GM21447 (cell line): ENCODE measurements at regions not wholly inside any gene's neighbourhood (a gene's known extent, or its start where the extent isn't known, plus 50 kb on each side); places are given as distances from the start of the nearest gene placed in this dataset.

ENCODE experiments used
- ATAC-seq: cut with Tn5 transposase; IDR thresholded peaks from one replicate; pipeline ENCODE4 v1.9.1; 2021; ENCODE audit not compliant: unreplicated experiment

DNA sequence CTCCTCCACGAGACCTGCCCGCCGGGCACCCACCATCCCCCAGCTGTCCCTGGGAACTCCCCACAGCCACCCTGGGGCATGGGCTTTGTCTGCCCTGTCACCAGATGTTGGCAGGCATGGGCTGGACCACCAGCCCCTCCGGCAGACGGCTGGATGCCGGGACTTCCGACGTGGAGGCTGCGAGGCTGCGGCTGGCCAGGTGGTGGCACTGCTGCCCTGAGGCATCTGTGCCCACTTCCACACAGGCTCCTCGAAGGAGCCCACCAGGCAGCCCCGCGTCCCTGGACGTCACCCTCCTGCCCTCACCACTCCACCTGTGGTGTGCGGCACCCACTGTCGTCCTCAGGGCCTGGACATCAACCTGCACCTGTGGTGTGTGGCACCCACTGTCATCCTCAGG lies 319.9 kb upstream of the SALL3 start:
- ATAC-seq: no peak

- no peak for ATAC-seq
These were observed 319.3 kb upstream of the SALL3 start for GRCh38 chr18:78660311-78660710.

DNA sequence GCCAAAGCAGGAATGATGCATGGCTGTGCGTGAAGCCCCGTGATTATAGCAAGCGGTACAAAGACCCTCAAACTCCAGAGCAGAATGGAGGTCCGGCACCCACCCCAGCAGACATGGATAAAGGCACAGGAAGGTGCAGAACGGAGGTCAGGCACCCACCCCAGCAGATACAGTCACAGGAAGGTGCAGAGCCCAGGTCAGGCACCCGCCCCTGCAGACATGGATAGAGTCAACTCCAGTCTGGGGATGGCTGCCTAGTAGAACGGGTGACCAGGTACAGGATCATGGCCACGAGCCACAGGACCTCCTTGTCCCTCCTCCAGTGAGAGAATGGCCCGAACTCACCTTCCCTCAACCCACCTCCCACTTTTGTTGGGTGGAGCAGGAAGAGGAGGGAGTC lies 318.3 kb upstream of the SALL3 start:
- no peak for ATAC-seq

GRCh38 chr18:78662879-78663278 lies 316.7 kb upstream of the SALL3 start:
- no peak for ATAC-seq

- ATAC-seq: no peak
These were observed 315.6 kb upstream of the SALL3 start for GRCh38 chr18:78664048-78664447.

GRCh38 chr18:78664848-78665247 lies 314.8 kb upstream of the SALL3 start:
- no peak for ATAC-seq

DNA sequence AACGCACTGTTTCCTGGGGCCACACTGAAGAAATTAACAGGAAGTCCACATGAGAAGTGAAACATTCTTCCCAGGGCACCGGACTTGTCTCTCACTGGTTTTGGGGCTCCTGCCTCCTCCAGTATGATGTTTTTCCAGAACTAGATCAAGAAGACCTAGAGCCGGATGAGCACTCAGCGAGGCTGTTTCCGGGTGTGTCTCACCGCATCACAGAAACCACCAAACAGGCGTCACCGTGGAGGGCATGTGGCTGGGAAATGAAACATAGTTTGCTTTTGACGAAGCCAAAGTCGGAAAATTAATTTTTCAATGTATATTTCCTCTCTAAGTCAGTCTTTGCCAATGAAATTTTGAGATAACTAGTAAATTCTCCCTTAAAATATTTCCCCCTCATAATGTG lies 314.0 kb upstream of the SALL3 start:
- ATAC-seq: no peak

DNA sequence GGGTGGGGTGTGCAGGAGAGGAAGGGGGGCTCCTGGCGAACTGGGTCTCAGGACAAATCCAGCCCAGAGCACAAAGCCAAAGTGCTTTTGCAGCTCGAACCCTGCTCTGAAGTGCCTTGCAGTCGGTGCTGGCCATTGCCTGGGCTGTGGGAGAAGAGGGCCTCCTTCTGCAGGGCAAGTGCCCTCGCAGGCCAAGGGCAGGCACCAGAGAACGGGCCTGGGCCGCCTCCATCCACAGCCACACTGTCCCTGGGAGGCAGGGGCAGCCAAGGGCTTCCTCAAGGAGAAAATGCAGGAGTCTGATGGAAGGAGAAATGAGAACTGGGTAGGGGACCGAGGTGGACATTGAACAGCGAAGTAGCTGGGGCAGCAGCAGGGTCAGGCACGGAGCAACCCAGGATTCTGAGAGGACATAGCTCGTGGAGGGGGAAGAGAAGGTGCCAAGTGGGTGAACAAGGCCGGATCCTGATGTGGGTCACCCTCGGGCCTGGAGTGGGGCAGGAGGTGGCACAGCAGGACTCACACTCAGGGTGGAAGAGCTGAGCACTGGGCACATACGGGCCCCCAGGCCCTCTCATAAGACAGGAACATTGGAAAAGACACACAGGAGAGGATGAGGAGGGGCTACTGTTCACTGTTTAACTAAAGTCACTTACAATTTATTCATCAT lies 312.8 kb upstream of the SALL3 start:
- no peak for ATAC-seq

DNA sequence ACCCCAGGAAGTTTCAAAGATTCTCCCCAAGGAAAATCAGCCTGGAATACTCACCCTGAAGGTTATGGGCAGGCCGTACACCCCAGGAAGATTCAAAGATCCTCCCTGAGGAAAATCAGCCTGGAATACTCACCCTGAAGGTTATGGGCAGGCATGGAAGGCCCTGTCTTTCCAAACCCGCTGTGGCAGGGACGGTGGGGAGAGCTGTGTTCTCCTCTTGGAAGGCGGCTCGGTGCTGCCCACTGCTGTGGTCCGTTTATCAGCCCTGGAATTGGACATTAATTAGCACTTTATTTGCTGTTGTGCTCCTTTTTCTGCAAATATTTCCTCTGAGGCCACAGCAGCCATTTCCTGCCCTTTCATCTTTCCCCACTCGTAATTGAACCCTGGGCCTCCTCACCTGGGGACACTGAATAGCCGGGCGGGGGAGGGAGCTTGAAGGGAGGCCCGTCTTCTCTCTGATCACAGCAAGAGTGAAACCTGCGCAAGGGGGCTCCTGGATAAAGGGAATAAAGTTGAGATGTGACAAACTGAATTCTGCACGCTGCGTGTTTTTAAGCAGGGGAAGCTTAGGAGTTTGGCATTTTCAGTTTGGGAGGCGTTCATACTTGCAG lies 308.7 kb upstream of the SALL3 start:
- ATAC-seq: no peak

DNA sequence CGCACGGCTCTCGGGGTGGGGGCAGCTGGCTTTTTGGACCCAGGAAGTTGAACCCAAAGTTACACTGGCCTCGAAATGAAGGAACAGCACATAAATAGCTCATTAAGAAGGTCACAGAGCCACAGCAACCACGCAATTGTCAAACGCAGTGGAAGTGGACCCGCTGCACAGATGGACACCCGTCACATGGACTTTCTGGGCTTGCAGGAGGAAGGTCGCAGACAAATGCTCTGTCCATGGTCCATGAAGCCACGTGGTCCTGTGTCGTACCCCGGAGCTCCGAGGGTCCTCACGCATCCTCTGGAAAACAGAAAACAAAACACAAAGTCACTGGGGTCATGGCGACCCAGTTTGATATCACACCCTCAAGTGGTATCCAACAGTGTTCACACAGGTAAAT lies 308.1 kb upstream of the SALL3 start:
- no peak for ATAC-seq

DNA sequence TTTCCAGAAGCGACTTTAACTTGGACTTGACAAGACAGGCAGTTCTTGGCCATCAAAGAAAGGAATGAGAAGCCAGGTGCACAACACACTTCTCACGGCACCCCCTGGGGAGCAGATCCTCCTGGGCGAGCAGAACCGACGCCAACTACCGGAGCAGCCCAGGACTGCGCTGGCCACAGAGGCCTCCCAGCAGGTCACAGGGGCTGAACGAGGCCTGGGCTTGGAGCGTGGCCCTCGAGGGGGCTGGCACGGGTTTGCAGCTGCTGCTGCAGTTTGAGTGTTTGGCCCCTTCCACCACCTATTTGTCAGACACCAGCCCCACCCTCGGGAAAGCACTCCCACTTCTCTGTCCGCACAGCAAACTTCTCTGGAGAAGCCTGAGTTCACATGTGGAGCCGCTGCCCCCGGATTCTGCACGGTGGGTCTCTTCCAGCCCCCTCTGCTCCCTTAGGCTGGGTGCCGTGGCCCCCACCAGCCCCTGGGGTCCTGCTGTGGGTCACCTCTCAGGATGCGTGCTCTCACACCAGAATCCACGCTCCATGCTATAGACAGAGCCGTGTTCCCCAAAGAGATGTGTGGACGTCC lies 306.7 kb upstream of the SALL3 start:
- no peak for ATAC-seq

GRCh38 chr18:78673516-78674321 lies 305.9 kb upstream of the SALL3 start:
- no peak for ATAC-seq

- ATAC-seq: no peak
These were observed 304.4 kb upstream of the SALL3 start for GRCh38 chr18:78675231-78675630.

DNA sequence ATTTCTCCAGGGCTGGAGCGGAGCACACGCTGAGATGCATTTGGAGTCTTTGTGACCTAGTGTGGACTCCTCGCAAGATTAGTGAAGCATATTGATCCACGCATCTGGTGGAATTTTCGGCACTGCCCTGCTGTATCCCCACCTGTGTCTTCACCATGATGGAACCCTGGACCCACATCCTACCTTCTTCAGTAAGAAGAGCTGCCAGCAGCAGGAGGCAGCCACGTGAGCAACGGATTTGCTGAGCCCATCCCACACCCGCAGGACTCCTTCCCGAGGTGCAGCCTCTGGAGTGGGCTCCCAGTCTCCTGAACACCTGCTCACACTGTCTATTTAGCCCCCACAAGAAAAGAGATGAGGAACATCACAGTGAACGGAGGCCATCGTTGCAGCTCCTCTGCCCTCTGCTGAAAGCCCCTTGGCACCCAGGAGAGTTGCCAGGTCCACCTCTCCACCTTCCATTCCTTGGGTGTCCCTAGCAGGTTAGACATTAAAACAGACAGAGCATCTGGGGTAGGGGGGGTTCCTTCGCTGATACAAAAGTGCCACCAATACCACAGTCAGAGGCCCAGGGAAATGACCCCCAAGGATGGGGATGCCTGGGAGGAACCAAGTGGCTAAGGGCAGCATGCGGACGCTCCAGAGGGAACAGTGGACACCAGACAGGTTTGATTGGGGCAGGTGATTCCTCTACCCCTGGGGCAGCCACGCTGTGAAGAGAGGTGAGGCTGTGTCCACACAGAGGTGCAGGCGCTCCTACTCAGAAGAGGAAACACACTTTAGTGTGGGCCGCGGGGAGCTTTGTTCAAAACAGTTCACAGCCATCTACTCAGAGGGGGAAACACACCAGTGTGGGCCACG lies 302.8 kb upstream of the SALL3 start:
- ATAC-seq: no peak

DNA sequence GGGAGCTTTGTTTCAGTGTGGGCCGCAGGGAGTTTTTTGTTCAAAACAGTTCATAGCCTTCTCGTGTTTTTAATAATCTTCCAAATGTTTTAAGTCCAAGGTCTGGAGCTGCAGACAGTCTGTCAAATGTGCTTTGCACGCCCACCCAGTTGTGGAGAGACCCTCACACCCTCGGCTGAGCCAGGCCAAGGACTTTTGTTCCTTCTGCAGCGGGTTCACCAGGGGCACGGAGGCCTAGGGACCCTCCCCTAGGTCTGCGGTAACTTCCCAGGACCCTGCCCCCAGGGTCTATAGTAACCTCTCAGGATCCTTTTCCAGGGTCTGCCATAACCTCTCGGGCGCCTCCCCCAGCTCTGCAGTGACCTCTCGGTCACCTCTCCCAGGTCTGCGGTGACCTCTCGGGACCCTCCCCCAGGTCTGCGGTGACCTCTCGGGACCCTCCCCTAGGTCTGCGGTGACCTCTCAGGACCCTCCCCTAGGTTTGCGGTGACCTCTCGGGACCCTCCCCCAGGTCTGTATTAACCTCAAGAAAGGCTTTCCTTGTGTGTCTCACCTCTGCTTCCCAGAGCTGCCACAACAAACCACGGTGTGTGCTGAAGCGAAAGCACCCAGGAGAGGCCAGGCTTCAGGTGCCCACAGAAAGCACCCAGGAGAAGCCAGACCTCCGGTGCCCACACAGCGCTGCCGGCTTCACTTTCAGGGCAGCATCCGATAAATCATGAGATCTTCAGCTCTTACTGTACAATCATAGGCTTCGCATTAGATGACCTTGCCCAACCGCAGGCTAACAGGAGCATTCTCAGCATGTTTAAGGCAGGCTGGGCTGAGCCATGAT lies 301.9 kb upstream of the SALL3 start:
- no peak for ATAC-seq

GRCh38 chr18:78678318-78678695 lies 301.3 kb upstream of the SALL3 start:
- no peak for ATAC-seq

DNA sequence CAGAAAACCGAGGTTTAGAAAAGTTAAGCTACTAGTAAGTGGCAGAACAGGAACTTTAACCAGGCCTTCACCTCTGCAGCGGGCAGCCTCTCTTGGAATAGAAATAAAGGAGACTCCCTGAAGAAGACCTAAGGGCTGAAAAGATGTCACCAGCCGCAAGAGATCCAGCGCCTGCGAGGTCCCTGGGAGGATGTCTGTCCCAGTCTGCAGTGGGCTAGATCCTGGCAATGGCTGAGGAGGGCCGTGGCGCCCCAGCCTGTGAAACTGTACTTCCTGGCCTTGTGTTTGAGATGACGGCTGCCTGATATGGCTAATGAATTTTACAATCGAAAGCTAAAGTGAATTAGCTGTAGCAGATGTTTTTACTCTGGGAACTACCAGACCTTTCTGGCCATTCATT lies 300.6 kb upstream of the SALL3 start:
- ATAC-seq: no peak

DNA sequence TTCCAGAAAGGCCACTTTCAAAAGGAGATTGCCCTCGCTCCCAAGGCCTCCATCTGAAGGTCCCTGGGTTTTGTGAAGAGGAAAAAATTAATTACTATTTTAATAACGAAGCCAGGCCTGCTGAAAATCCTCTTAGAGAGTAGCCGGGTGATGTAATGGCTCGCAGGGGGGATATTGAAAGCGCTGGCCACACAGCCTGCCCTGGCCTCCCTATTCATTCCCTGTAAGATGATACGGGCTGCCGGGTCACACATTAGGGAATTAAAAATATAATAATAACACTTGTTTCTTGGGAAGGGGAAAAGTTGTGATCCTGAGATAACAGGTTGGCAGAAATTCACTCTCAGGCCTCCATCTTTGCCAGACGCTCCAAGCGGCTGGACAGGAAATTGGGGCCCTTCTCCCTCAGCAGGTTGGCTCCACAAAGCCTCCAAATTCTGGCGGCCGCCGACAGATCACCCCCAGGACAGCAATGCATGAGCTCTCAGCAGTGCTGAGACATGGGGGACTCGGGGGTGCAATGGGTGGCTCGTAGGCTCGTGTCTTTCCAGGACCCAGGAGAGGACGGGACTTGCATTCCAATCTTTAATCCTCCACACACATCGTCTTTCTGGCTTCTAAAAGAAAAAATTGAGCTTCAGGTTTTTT lies 299.9 kb upstream of the SALL3 start:
- no peak for ATAC-seq

GRCh38 chr18:78681396-78681795 lies 298.2 kb upstream of the SALL3 start:
- ATAC-seq: no peak

DNA sequence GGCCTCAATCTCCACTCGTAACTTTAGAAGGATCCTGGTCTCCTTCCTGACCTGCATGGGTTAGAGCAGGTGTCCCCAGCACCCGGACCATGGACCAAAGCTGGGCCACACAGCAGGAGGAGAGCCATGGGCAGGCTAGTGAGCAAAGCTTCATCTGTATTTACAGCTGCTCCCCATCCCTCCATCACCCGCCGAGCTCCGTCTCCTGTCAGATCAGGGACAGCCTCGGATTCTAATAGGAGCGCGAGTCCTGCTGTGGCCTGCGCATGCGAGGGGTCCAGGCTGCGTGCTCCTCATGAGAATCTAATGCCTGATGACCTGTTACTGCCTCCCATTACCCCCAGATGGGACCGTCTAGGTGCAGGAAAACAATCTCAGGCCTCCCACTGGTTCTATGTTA lies 297.7 kb upstream of the SALL3 start:
- no peak for ATAC-seq
